ENCODE measurements at regions not wholly inside any gene's neighbourhood (a gene's known extent, or its start where the extent isn't known, plus 50 kb on each side); places are given as distances from the start of the nearest gene placed in this dataset.

DNA sequence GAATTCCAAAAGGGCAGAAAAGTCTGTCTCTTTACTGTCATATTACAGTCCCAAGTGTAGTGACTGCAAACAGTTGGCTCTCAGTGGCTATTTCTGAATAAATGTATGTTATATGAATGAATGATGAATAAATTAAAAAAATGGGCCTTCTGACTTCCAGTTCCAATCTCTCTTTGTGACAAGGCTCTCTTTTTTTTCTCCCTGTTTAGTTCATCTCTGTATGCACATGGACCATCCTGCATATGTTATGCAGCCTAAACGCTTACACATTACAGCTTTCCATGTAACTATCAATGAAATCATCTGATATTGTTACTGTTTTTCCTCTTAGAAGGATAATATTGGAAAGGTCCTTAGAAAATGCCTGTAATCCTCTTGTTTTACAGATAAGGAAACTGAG, 363.0 kb downstream of the NUF2 start:
- BruUV-seq (replicated peaks) = no TSS peak
- no peak overlapping the region for H3K4me2 ChIP-seq (ENCODE audit: low read length)
- POLR2A ChIA-PET = no interaction called here
- no peaks in the 10 kb centered on the region for H3K4me1 ChIP-seq (ENCODE audit: insufficient read depth, low read length, poor library complexity, severe bottlenecking)
- no peaks in the 10 kb centered on the region for H3K36me3 ChIP-seq (ENCODE audit: insufficient read depth, low read length)
- DNase-seq (ENCODE audit: low spot score) = no peak
- TF ChIP-seq EZH2phosphoT487 (IDR thresholded peaks at IDR 0.05; ENCODE audit: borderline replicate concordance, low read depth, low read length) = no peak
- TF ChIP-seq, protein P1, sequence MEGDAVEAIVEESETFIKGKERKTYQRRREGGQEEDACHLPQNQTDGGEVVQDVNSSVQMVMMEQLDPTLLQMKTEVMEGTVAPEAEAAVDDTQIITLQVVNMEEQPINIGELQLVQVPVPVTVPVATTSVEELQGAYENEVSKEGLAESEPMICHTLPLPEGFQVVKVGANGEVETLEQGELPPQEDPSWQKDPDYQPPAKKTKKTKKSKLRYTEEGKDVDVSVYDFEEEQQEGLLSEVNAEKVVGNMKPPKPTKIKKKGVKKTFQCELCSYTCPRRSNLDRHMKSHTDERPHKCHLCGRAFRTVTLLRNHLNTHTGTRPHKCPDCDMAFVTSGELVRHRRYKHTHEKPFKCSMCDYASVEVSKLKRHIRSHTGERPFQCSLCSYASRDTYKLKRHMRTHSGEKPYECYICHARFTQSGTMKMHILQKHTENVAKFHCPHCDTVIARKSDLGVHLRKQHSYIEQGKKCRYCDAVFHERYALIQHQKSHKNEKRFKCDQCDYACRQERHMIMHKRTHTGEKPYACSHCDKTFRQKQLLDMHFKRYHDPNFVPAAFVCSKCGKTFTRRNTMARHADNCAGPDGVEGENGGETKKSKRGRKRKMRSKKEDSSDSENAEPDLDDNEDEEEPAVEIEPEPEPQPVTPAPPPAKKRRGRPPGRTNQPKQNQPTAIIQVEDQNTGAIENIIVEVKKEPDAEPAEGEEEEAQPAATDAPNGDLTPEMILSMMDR (conservative IDR thresholded peaks at IDR 0.05; ENCODE audit: low read length) = no peak
- no peaks in the 10 kb centered on the region for H3K9me2 ChIP-seq (ENCODE audit: insufficient read depth, low read length)
- H3K9me3 ChIP-seq (ENCODE audit: low read length) = peaks cover 14% of the 10 kb centered on the region; the same call in 1 of the 2 replicates
- intact Hi-C loops (cut with micrococcal nuclease; ENCODE audit: unreplicated experiment) = no loop called here
- H2AFZ ChIP-seq (ENCODE audit: low read length) = no peak overlapping the region
- H3K79me2 ChIP-seq (ENCODE audit: insufficient read depth, low read depth, low read length) = no peaks in the 10 kb centered on the region
- H4K20me1 ChIP-seq (ENCODE audit: insufficient read depth, low read length) = no peaks in the 10 kb centered on the region
- H3K27ac ChIP-seq (ENCODE audit: low read depth, low read length, poor library complexity, severe bottlenecking) = no peak overlapping the region
- no peak overlapping the region for H3K4me3 ChIP-seq (ENCODE audit: low read depth, low read length, poor library complexity, severe bottlenecking)
- CTCF ChIA-PET (ENCODE audit: unreplicated experiment) = no interaction called here

DNA sequence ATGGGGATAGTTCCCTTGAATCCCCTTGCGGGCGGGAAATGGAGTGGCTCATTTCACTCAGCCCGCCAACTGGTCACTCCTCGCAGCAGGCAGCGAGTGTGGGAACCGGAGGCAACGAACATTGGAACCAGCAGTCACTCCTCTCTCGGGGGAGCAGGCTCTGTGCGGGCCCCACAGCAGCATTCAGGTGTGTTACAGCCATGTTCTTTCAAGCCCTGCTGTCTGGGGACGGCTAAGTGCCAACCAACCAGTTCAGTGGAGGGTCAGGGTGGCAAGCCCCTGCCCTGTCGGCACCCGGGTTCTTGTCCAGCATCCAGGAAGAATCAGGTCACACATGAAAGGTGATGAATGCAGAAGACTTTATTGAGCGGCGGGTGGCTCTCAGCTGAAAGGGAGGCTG, 370.5 kb downstream of the NUF2 start:
- no peak overlapping the region for H3K4me3 ChIP-seq (ENCODE audit: low read depth, low read length, poor library complexity, severe bottlenecking)
- no peaks in the 10 kb centered on the region for H3K4me1 ChIP-seq (ENCODE audit: insufficient read depth, low read length, poor library complexity, severe bottlenecking)
- CTCF ChIA-PET (ENCODE audit: unreplicated experiment) = no interaction called here
- TF ChIP-seq, protein P1 (conservative IDR thresholded peaks at IDR 0.05; ENCODE audit: low read length) = no peak
- TF ChIP-seq EZH2phosphoT487 (IDR thresholded peaks at IDR 0.05; ENCODE audit: borderline replicate concordance, low read depth, low read length) = no peak
- no peak overlapping the region for H2AFZ ChIP-seq (ENCODE audit: low read length)
- no peaks in the 10 kb centered on the region for H3K9me2 ChIP-seq (ENCODE audit: insufficient read depth, low read length)
- DNase-seq (ENCODE audit: low spot score) = no peak
- no peaks in the 10 kb centered on the region for H3K36me3 ChIP-seq (ENCODE audit: insufficient read depth, low read length)
- no peaks in the 10 kb centered on the region for H3K9me3 ChIP-seq (ENCODE audit: low read length)
- no peak overlapping the region for H3K27ac ChIP-seq (ENCODE audit: low read depth, low read length, poor library complexity, severe bottlenecking)
- no peaks in the 10 kb centered on the region for H3K79me2 ChIP-seq (ENCODE audit: insufficient read depth, low read depth, low read length)
- no peaks in the 10 kb centered on the region for H4K20me1 ChIP-seq (ENCODE audit: insufficient read depth, low read length)
- POLR2A ChIA-PET = no interaction called here
- no peak overlapping the region for H3K4me2 ChIP-seq (ENCODE audit: low read length)
- no TSS peak for BruUV-seq (replicated peaks)
- intact Hi-C loops (cut with micrococcal nuclease; ENCODE audit: unreplicated experiment) = no loop called here

DNA sequence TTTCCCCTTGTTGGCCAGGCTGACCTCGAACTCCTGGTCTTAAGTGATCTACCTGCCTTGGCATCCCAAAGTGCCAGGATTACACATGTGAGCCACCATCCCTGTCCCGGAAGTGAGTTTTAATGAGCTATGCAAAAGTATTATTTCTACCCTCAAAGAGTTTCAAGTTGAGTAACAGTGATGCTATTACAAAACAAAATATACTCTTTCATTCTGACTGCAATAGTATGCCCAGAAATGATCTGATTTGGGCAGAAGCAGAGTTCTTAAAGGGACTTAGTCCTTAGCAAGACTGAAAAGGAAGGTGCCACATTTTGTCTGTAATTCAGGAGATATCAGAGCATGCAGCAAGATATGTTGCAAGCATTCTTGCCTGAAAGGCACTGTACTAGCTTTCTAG, 375.4 kb downstream of the NUF2 start:
- Histone ChIP-seq H3K9me3 (ENCODE audit: low read length) (no peaks in the 10 kb centered on the region), H3K36me3 (ENCODE audit: insufficient read depth, low read length) (no peaks in the 10 kb centered on the region), H3K4me2 (ENCODE audit: low read length) (no peak overlapping the region), H3K9me2 (ENCODE audit: insufficient read depth, low read length) (no peaks in the 10 kb centered on the region), H2AFZ (ENCODE audit: low read length) (no peak overlapping the region), H3K4me3 (ENCODE audit: low read depth, low read length, poor library complexity, severe bottlenecking) (no peak overlapping the region), H3K79me2 (ENCODE audit: insufficient read depth, low read depth, low read length) (no peaks in the 10 kb centered on the region), H3K27ac (ENCODE audit: low read depth, low read length, poor library complexity, severe bottlenecking) (no peak overlapping the region), H3K4me1 (ENCODE audit: insufficient read depth, low read length, poor library complexity, severe bottlenecking) (no peaks in the 10 kb centered on the region), H4K20me1 (ENCODE audit: insufficient read depth, low read length) (no peaks in the 10 kb centered on the region)
- ChIA-PET POLR2A (no interaction called here), CTCF (ENCODE audit: unreplicated experiment) (no interaction called here)
- intact Hi-C loops (cut with micrococcal nuclease; ENCODE audit: unreplicated experiment) = loop anchor here (5.0 kb wide), 1 partner anchor 135 kb away; no protein-coding TSS in a partner anchor
- DNase-seq (ENCODE audit: low spot score) = no peak
- no peak for TF ChIP-seq EZH2phosphoT487 (IDR thresholded peaks at IDR 0.05; ENCODE audit: borderline replicate concordance, low read depth, low read length)
- TF ChIP-seq, protein P1 (conservative IDR thresholded peaks at IDR 0.05; ENCODE audit: low read length) = no peak
- BruUV-seq (replicated peaks) = no TSS peak
